Liver (tissue), 3 donors: ENCODE measurements at regions not wholly inside any gene's neighbourhood (a gene's known extent, or its start where the extent isn't known, plus 50 kb on each side); places are given as distances from the start of the nearest gene placed in this dataset.

Source experiments
- HNF4A ChIP-seq, 2 donors: conservative IDR thresholded peaks; 2 replicates each; pipeline ENCODE4 v1.6.1; 2016; ENCODE audit warnings: antibody characterized with exemption in 2 of 2, mild to moderate bottlenecking in 2 of 2
- JUND ChIP-seq, 2 donors: IDR thresholded peaks; 2 replicates each; pipeline ENCODE4 v1.6.1; 2016; ENCODE audit warnings: antibody characterized with exemption in 2 of 2
- TF ChIP-seq, protein P1 (sequence below): fragments of 150-350 bp; IDR thresholded peaks from 2 replicates; pipeline ENCODE4 v1.5.1; 2017; ENCODE audit warnings: improper control_type of control experiment, low read depth, low read length; ENCODE audit not compliant: missing input control
- donor health status: healthy.
- donor health status: healthy.

DNA sequence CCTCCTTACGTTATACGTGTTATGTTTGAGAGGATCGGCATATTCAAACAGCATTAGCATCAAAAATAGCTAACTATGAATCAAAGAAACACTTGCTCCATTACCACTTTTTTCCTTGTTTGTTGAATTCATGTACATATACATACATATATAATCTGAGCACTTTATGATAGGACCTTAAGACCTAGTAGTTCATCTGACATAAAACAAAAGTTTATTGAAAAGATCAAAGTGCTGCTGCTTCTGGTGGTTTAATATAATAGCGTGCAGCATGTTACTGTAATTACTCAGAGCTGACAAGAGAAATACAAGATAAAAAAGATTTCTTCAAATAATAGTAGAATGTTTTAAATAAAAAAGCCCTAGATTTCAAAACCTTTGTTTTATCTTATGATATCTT is 1850.9 kb upstream of the LRRTM1 start:
- TF ChIP-seq, protein P1, sequence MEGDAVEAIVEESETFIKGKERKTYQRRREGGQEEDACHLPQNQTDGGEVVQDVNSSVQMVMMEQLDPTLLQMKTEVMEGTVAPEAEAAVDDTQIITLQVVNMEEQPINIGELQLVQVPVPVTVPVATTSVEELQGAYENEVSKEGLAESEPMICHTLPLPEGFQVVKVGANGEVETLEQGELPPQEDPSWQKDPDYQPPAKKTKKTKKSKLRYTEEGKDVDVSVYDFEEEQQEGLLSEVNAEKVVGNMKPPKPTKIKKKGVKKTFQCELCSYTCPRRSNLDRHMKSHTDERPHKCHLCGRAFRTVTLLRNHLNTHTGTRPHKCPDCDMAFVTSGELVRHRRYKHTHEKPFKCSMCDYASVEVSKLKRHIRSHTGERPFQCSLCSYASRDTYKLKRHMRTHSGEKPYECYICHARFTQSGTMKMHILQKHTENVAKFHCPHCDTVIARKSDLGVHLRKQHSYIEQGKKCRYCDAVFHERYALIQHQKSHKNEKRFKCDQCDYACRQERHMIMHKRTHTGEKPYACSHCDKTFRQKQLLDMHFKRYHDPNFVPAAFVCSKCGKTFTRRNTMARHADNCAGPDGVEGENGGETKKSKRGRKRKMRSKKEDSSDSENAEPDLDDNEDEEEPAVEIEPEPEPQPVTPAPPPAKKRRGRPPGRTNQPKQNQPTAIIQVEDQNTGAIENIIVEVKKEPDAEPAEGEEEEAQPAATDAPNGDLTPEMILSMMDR: no peak
- no peak for TF ChIP-seq HNF4A (conservative IDR thresholded peaks at IDR 0.05)
- no peak for TF ChIP-seq JUND (IDR thresholded peaks at IDR 0.05)
